ENCODE measurements at regions not wholly inside any gene's neighbourhood (a gene's known extent, or its start where the extent isn't known, plus 50 kb on each side); places are given as distances from the start of the nearest gene placed in this dataset.

- no peak overlapping the region for H3K27ac Mint-ChIP-seq
- H3K4me1 ChIP-seq (ENCODE audit: insufficient read depth, low read length) = no peaks in the 10 kb centered on the region
- no peaks in the 10 kb centered on the region for H3K36me3 Mint-ChIP-seq (ENCODE audit: low read depth)
- H3K36me3 ChIP-seq (ENCODE audit: insufficient read depth, low read length) = no peaks in the 10 kb centered on the region
- ChIA-PET POLR2A (no interaction called here), CTCF (no interaction called here)
- intact Hi-C loops (cut with DNase I, micrococcal nuclease) = no loop called here
- no peak for ATAC-seq (ENCODE audit: poor library complexity)
- no peak for DNase-seq
- no peak for TF ChIP-seq CTCF (IDR thresholded peaks at IDR 0.05)
- no peak overlapping the region for H3K4me3 Mint-ChIP-seq
- no peaks in the 10 kb centered on the region for H3K27me3 ChIP-seq (ENCODE audit: control insufficient read depth in 1 of 2, insufficient read depth in 2 of 2, low read length in 2 of 2)
- peaks cover 5% of the 10 kb centered on the region for H3K27me3 Mint-ChIP-seq
- H3K9me3 ChIP-seq (ENCODE audit: control insufficient read depth in 1 of 2, insufficient read depth in 1 of 2, low read length in 2 of 2) = peaks cover 0 to 3% of the 10 kb centered on the region in 2 experiments
- H3K4me1 Mint-ChIP-seq (ENCODE audit: low read depth) = no peaks in the 10 kb centered on the region
- no peak overlapping the region for H3K4me3 ChIP-seq (ENCODE audit: low read length)
- no peaks in the 10 kb centered on the region for H3K9me3 Mint-ChIP-seq
- H3K27ac ChIP-seq (ENCODE audit: low read depth in 1 of 2, low read length in 2 of 2) = no peak overlapping the region
Measured at GRCh38 chr10:9800571-9800970, 1217.1 kb upstream of the CELF2 start.

GRCh38 chr10:9807846-9808245 is 1209.8 kb upstream of the CELF2 start:
- H3K36me3 ChIP-seq (ENCODE audit: insufficient read depth, low read length) = no peaks in the 10 kb centered on the region
- TF ChIP-seq CTCF (IDR thresholded peaks at IDR 0.05) = no peak
- CTCF ChIA-PET = no interaction called here
- H3K27me3 ChIP-seq (ENCODE audit: control insufficient read depth in 1 of 2, insufficient read depth in 2 of 2, low read length in 2 of 2) = no peaks in the 10 kb centered on the region
- intact Hi-C loops (cut with DNase I, micrococcal nuclease) = no loop called here
- Mint-ChIP-seq H3K9me3 (no peaks in the 10 kb centered on the region), H3K36me3 (ENCODE audit: low read depth) (no peaks in the 10 kb centered on the region), H3K27ac (no peak overlapping the region), H3K27me3 (no peaks in the 10 kb centered on the region), H3K4me1 (ENCODE audit: low read depth) (no peaks in the 10 kb centered on the region), H3K4me3 (no peak overlapping the region)
- H3K4me1 ChIP-seq (ENCODE audit: insufficient read depth, low read length) = no peaks in the 10 kb centered on the region
- H3K27ac ChIP-seq (ENCODE audit: low read depth in 1 of 2, low read length in 2 of 2) = no peak overlapping the region
- DNase-seq (no peak), ATAC-seq (ENCODE audit: poor library complexity) (no peak)
- no peaks in the 10 kb centered on the region for H3K9me3 ChIP-seq (ENCODE audit: control insufficient read depth in 1 of 2, insufficient read depth in 1 of 2, low read length in 2 of 2)
- H3K4me3 ChIP-seq (ENCODE audit: low read length) = no peak overlapping the region
- POLR2A ChIA-PET = no interaction called here

- POLR2A ChIA-PET = no interaction called here
- ATAC-seq (ENCODE audit: poor library complexity) = no peak
- Histone ChIP-seq H3K4me3 (ENCODE audit: low read length) (no peak overlapping the region), H3K36me3 (ENCODE audit: insufficient read depth, low read length) (no peaks in the 10 kb centered on the region), H3K27ac (ENCODE audit: low read depth in 1 of 2, low read length in 2 of 2) (no peak overlapping the region), H3K9me3 (ENCODE audit: control insufficient read depth in 1 of 2, insufficient read depth in 1 of 2, low read length in 2 of 2) (no peaks in the 10 kb centered on the region), H3K27me3 (ENCODE audit: control insufficient read depth in 1 of 2, insufficient read depth in 2 of 2, low read length in 2 of 2) (no peaks in the 10 kb centered on the region), H3K4me1 (ENCODE audit: insufficient read depth, low read length) (no peaks in the 10 kb centered on the region)
- no peaks in the 10 kb centered on the region for H3K36me3 Mint-ChIP-seq (ENCODE audit: low read depth)
- no peak overlapping the region for H3K27ac Mint-ChIP-seq
- DNase-seq = no peak
- CTCF ChIA-PET = no interaction called here
- H3K4me3 Mint-ChIP-seq = no peak overlapping the region
- no peaks in the 10 kb centered on the region for H3K4me1 Mint-ChIP-seq (ENCODE audit: low read depth)
- TF ChIP-seq CTCF (IDR thresholded peaks at IDR 0.05) = no peak
- H3K9me3 Mint-ChIP-seq = no peaks in the 10 kb centered on the region
- peaks cover 4% of the 10 kb centered on the region for H3K27me3 Mint-ChIP-seq
- intact Hi-C loops (cut with DNase I, micrococcal nuclease) = no loop called here
Measured at GRCh38 chr10:9811601-9812000, 1206.1 kb upstream of the CELF2 start.

Data from CD4-positive, alpha-beta T cell (primary cell).